ENCODE measurements at regions not wholly inside any gene's neighbourhood (a gene's known extent, or its start where the extent isn't known, plus 50 kb on each side); places are given as distances from the start of the nearest gene placed in this dataset.

DNA sequence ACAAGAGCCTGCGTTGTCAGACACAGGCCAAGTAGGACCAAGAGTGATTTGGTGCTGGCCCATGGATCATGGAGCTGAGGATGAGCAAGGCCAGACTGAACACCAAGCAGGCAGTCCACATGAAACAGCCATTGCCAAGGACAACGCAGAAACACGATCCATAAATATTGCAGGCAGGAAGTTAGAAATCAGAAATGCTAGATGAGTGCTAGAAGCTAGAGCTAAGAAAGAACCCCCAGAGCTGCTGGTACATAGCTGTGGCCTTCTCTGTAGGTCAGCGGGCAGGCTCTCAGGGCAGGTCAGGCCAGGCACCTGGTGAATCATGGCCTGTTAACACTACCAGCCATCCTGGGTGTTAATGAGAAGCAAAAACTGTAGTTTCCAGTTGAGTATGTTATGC, 119.7 kb downstream of the ALDH8A1 start:
- CTCF ChIA-PET: interaction anchor here (1.0 to 2.9 kb wide), 2 partner anchors 110 to 172 kb away, joined by 5 to 14 read pairs; no protein-coding TSS in a partner anchor

DNA sequence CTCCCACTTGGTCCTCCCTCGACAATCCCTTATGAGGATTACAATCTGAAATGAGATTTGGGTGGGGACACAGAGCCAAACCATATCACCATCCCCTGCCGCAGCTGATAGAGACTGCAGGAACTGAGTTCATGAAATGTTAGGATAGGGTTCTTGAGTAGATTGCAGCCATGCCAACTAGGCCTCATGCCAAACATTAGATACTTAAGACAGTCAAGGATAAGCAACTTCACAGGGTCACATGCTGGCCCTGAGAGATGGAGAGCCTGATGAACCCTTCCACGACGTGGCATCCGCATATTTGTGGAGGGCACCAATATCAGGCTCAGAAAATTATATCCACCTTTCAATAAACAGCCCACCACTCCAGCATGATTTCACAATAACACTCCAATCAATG, 121.3 kb downstream of the ALDH8A1 start:
- no peak overlapping the region for H3K27ac ChIP-seq (ENCODE audit: insufficient read depth, low read depth, low read length)
- no peak overlapping the region for H2AFZ ChIP-seq (ENCODE audit: low read depth, low read length)
- POLR2A ChIA-PET: no interaction called here
- dilution Hi-C loops (cut with MboI; ENCODE audit: extremely low pct_ligation_motif_present, low sequenced_read_pairs): no loop called here
- TF ChIP-seq POLR2A (IDR thresholded peaks at IDR 0.05; ENCODE audit: low read depth, low read length) (no peak), EZH2 (IDR thresholded peaks at IDR 0.05; ENCODE audit: borderline replicate concordance, low read depth, low read length, severe bottlenecking) (no peak)
- TF ChIP-seq, protein P1, sequence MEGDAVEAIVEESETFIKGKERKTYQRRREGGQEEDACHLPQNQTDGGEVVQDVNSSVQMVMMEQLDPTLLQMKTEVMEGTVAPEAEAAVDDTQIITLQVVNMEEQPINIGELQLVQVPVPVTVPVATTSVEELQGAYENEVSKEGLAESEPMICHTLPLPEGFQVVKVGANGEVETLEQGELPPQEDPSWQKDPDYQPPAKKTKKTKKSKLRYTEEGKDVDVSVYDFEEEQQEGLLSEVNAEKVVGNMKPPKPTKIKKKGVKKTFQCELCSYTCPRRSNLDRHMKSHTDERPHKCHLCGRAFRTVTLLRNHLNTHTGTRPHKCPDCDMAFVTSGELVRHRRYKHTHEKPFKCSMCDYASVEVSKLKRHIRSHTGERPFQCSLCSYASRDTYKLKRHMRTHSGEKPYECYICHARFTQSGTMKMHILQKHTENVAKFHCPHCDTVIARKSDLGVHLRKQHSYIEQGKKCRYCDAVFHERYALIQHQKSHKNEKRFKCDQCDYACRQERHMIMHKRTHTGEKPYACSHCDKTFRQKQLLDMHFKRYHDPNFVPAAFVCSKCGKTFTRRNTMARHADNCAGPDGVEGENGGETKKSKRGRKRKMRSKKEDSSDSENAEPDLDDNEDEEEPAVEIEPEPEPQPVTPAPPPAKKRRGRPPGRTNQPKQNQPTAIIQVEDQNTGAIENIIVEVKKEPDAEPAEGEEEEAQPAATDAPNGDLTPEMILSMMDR (IDR thresholded peaks at IDR 0.05; ENCODE audit: extremely low read depth in 1 of 2, insufficient read depth in 1 of 2, low read depth in 1 of 2, low read length in 2 of 2): no peak
- no peak overlapping the region for H3K4me2 ChIP-seq (ENCODE audit: insufficient read depth, low read length)
- intact Hi-C loops (cut with micrococcal nuclease): loop anchor here (10.0 kb wide), 1 partner anchor 274 kb away; no protein-coding TSS in a partner anchor
- H3K4me3 ChIP-seq (replicated peaks in 1 of 3; ENCODE audit: insufficient read depth in 1 of 3, low read depth in 1 of 3, low read length in 3 of 3): no peak overlapping the region
- no TSS peak for BruUV-seq (replicated peaks)
- no peaks in the 10 kb centered on the region for H3K79me2 ChIP-seq (ENCODE audit: control insufficient read depth, insufficient read depth, low read length)
- H3K9me3 ChIP-seq (replicated peaks; ENCODE audit: control insufficient read depth, insufficient read depth, low read length): no peaks in the 10 kb centered on the region
- H3K9me1 ChIP-seq (replicated peaks; ENCODE audit: control insufficient read depth, extremely low read depth, insufficient read depth, low read length): no peaks in the 10 kb centered on the region
- FAIRE-seq: no peak
- CTCF ChIA-PET: interaction anchor here (0.6 to 1.2 kb wide), 3 partner anchors 8 to 827 kb away, joined by 3 read pairs; no protein-coding TSS in a partner anchor
- no peaks in the 10 kb centered on the region for H3K4me1 ChIP-seq (ENCODE audit: control insufficient read depth, extremely low read depth, insufficient read depth, low read length)
- H3K27me3 ChIP-seq (ENCODE audit: control insufficient read depth in 2 of 2, insufficient read depth in 2 of 2, low read length in 2 of 2): no peaks in the 10 kb centered on the region
- DNase-seq (ENCODE audit: low read depth, low spot score): no peak
- no peaks in the 10 kb centered on the region for H3K36me3 ChIP-seq (ENCODE audit: control insufficient read depth in 2 of 2, extremely low read depth in 1 of 2, insufficient read depth in 2 of 2, low read length in 2 of 2)
- H3K9ac ChIP-seq (replicated peaks; ENCODE audit: extremely low read depth, insufficient read depth, low read length): no peak overlapping the region
- no peaks in the 10 kb centered on the region for H4K20me1 ChIP-seq (replicated peaks; ENCODE audit: control insufficient read depth, extremely low read depth, insufficient read depth, low read length)

More for the DNA sequence above, 119.7 kb downstream of the ALDH8A1 start:
- no peak overlapping the region for H2AFZ ChIP-seq (ENCODE audit: low read depth, low read length)
- dilution Hi-C loops (cut with MboI; ENCODE audit: extremely low pct_ligation_motif_present, low sequenced_read_pairs): no loop called here
- H3K9me3 ChIP-seq (replicated peaks; ENCODE audit: control insufficient read depth, insufficient read depth, low read length): no peaks in the 10 kb centered on the region
- POLR2A ChIA-PET: no interaction called here
- FAIRE-seq (no peak), DNase-seq (ENCODE audit: low read depth, low spot score) (no peak)
- H4K20me1 ChIP-seq (replicated peaks; ENCODE audit: control insufficient read depth, extremely low read depth, insufficient read depth, low read length): no peaks in the 10 kb centered on the region
- H3K27me3 ChIP-seq (ENCODE audit: control insufficient read depth in 2 of 2, insufficient read depth in 2 of 2, low read length in 2 of 2): no peaks in the 10 kb centered on the region
- no peak overlapping the region for H3K9ac ChIP-seq (replicated peaks; ENCODE audit: extremely low read depth, insufficient read depth, low read length)
- H3K36me3 ChIP-seq (ENCODE audit: control insufficient read depth in 2 of 2, extremely low read depth in 1 of 2, insufficient read depth in 2 of 2, low read length in 2 of 2): no peaks in the 10 kb centered on the region
- no peaks in the 10 kb centered on the region for H3K4me1 ChIP-seq (ENCODE audit: control insufficient read depth, extremely low read depth, insufficient read depth, low read length)
- BruUV-seq (replicated peaks): no TSS peak
- TF ChIP-seq JUN (IDR thresholded peaks at IDR 0.05; ENCODE audit: borderline replicate concordance, insufficient read depth, insufficient read length, low read depth) (no peak), FOS (IDR thresholded peaks at IDR 0.05; ENCODE audit: borderline replicate concordance, insufficient read depth, low read length) (no peak)
- no peaks in the 10 kb centered on the region for H3K79me2 ChIP-seq (ENCODE audit: control insufficient read depth, insufficient read depth, low read length)
- H3K27ac ChIP-seq (ENCODE audit: insufficient read depth, low read depth, low read length): no peak overlapping the region
- intact Hi-C loops (cut with micrococcal nuclease): no loop called here
- H3K4me2 ChIP-seq (ENCODE audit: insufficient read depth, low read length): no peak overlapping the region
- no peak overlapping the region for H3K4me3 ChIP-seq (replicated peaks in 1 of 3; ENCODE audit: insufficient read depth in 1 of 3, low read depth in 1 of 3, low read length in 3 of 3)
- no peaks in the 10 kb centered on the region for H3K9me1 ChIP-seq (replicated peaks; ENCODE audit: control insufficient read depth, extremely low read depth, insufficient read depth, low read length)

All from endothelial cell of umbilical vein (primary cell).